Neural cell (in vitro differentiated cells): ENCODE measurements at regions not wholly inside any gene's neighbourhood (a gene's known extent, or its start where the extent isn't known, plus 50 kb on each side); places are given as distances from the start of the nearest gene placed in this dataset.

Experiments
- H2AFZ ChIP-seq: fragments of 200-600, 300-800 bp; sonication (generic), shearing (Covaris generic); 2 replicates; pipeline ENCODE4 v1.6.0; 2014; ENCODE audit warnings: low read depth, mild to moderate bottlenecking, antibody characterized with exemption, low read length, moderate library complexity
- H3F3A ChIP-seq: fragments of 200-600 bp; shearing (Covaris generic); 2 replicates; pipeline ENCODE4 v1.6.1; 2016; ENCODE audit warnings: mild to moderate bottlenecking, moderate library complexity, mixed read lengths, antibody characterized with exemption, low read length; ENCODE audit not compliant: insufficient read depth, poor library complexity, severe bottlenecking
- H3K27ac ChIP-seq: fragments of 200-600, 300-800 bp; sonication (generic), shearing (Covaris generic); 2 replicates; pipeline ENCODE4 v1.5.1; 2014; ENCODE audit warnings: mild to moderate bottlenecking, low read length, moderate library complexity
- H3K27me3 ChIP-seq: fragments of 300-800, 200-600 bp; sonication (generic), shearing (Covaris generic); 2 replicates; pipeline ENCODE4 v1.6.0; 2014; ENCODE audit warnings: mild to moderate bottlenecking, low read depth, low read length, moderate library complexity; ENCODE audit not compliant: insufficient read depth
- H3K36me3 ChIP-seq: fragments of 300-800, 200-600 bp; sonication (generic), shearing (Covaris generic); 2 replicates; pipeline ENCODE4 v1.5.1; 2014; ENCODE audit warnings: mild to moderate bottlenecking, antibody characterized with exemption, low read length, moderate library complexity; ENCODE audit not compliant: insufficient read depth
- H3K4me2 ChIP-seq: fragments of 300-800, 200-600 bp; sonication (generic), shearing (Covaris generic); 2 replicates; pipeline ENCODE4 v1.6.0; 2014; ENCODE audit warnings: mild to moderate bottlenecking, low read length
- H3K4me3 ChIP-seq: fragments of 300-800, 200-600 bp; sonication (generic), shearing (Covaris generic); 2 replicates; pipeline ENCODE4 v1.5.1; 2014; ENCODE audit warnings: mild to moderate bottlenecking, low read length, moderate library complexity
- H3K79me2 ChIP-seq: fragments of 200-600 bp; shearing (Covaris generic); replicated peaks from 2 replicates; pipeline ENCODE4 v1.6.0; 2014; ENCODE audit warnings: mild to moderate bottlenecking, low read length, moderate library complexity; ENCODE audit not compliant: insufficient read depth
- H3K9ac ChIP-seq: fragments of 300-800, 200-600 bp; sonication (generic), shearing (Covaris generic); 2 replicates; pipeline ENCODE4 v1.6.1; 2016; ENCODE audit warnings: mild to moderate bottlenecking, low read length, mixed read lengths
- H3K9me2 ChIP-seq: fragments of 200-600 bp; shearing (Covaris generic); 2 replicates; pipeline ENCODE4 v1.6.1; 2016; ENCODE audit warnings: mild to moderate bottlenecking, low read length, mixed read lengths; ENCODE audit not compliant: insufficient read depth
- H3K9me3 ChIP-seq: fragments of 200-600, 300-800 bp; sonication (generic), shearing (Covaris generic); 2 replicates; pipeline ENCODE4 v1.6.1; 2016; ENCODE audit warnings: mild to moderate bottlenecking, mixed run types, low read length, moderate library complexity, mixed read lengths
- H4K20me1 ChIP-seq: fragments of 200-600 bp; shearing (Covaris generic); 2 replicates; pipeline ENCODE4 v1.6.1; 2016; ENCODE audit warnings: mild to moderate bottlenecking, mixed run types; ENCODE audit not compliant: insufficient read depth
- CTCF ChIP-seq: fragments of 450-650 bp; IDR thresholded peaks from 2 replicates; pipeline ENCODE4 v1.5.1; 2014; ENCODE audit warnings: antibody characterized with exemption, mild to moderate bottlenecking, moderate library complexity; ENCODE audit not compliant: poor library complexity, severe bottlenecking
- EP300 ChIP-seq: fragments of 450-650 bp; conservative IDR thresholded peaks from 2 replicates; pipeline ENCODE4 v1.6.1; 2014; ENCODE audit warnings: antibody characterized with exemption, mild to moderate bottlenecking, moderate library complexity; ENCODE audit not compliant: poor library complexity, severe bottlenecking
- EZH2 ChIP-seq: fragments of 200-600, 300-800 bp; shearing (Covaris generic), sonication (generic); IDR thresholded peaks from 2 replicates; pipeline ENCODE4 v1.6.1; 2014; ENCODE audit warnings: antibody characterized with exemption, low read length, borderline replicate concordance, mild to moderate bottlenecking; ENCODE audit not compliant: insufficient read depth, poor library complexity, severe bottlenecking
- MXI1 ChIP-seq: fragments of 450-650 bp; conservative IDR thresholded peaks from 2 replicates; pipeline ENCODE4 v1.6.1; 2014; ENCODE audit warnings: antibody characterized with exemption, mild to moderate bottlenecking; ENCODE audit not compliant: poor library complexity, severe bottlenecking
- POLR2AphosphoS5 ChIP-seq: IDR thresholded peaks from 2 replicates; pipeline ENCODE4 v1.6.1; 2012
- RAD21 ChIP-seq: fragments of 450-650 bp; conservative IDR thresholded peaks from 2 replicates; pipeline ENCODE4 v1.6.1; 2014; ENCODE audit warnings: antibody characterized with exemption, mild to moderate bottlenecking, moderate library complexity
- REST ChIP-seq: IDR thresholded peaks from 2 replicates; pipeline ENCODE4 v1.6.1; 2012; ENCODE audit warnings: borderline replicate concordance
- SMC3 ChIP-seq: fragments of 450-650 bp; conservative IDR thresholded peaks from 2 replicates; pipeline ENCODE4 v1.6.1; 2014; ENCODE audit warnings: antibody characterized with exemption, mild to moderate bottlenecking, moderate library complexity; ENCODE audit not compliant: poor library complexity
- TAF1 ChIP-seq: IDR thresholded peaks from 2 replicates; pipeline ENCODE4 v1.6.1; 2012; ENCODE audit warnings: low read depth

GRCh38 chr2:225938991-225939390 lies 539.5 kb downstream of the NYAP2 start:
- no peaks in the 10 kb centered on the region for H3K27me3 ChIP-seq
- no peaks in the 10 kb centered on the region for H3K9me2 ChIP-seq
- no peaks in the 10 kb centered on the region for H3K36me3 ChIP-seq
- no peak overlapping the region for H2AFZ ChIP-seq
- no peak overlapping the region for H3K9ac ChIP-seq
- no peaks in the 10 kb centered on the region for H3F3A ChIP-seq
- TF ChIP-seq RAD21 (no peak), POLR2AphosphoS5 (no peak), EP300 (no peak), CTCF (no peak), SMC3 (no peak), MXI1 (no peak), TAF1 (no peak), EZH2 (no peak), REST (no peak)
- no peak overlapping the region for H3K4me3 ChIP-seq
- no peak overlapping the region for H3K27ac ChIP-seq
- H3K4me2 ChIP-seq: no peak overlapping the region
- no peaks in the 10 kb centered on the region for H4K20me1 ChIP-seq
- H3K9me3 ChIP-seq: no peaks in the 10 kb centered on the region
- H3K79me2 ChIP-seq: no peaks in the 10 kb centered on the region

- H3K9me3 ChIP-seq: no peaks in the 10 kb centered on the region
- H3K4me3 ChIP-seq: no peak overlapping the region
- no peak overlapping the region for H3K27ac ChIP-seq
- no peak overlapping the region for H2AFZ ChIP-seq
- H3K9ac ChIP-seq: no peak overlapping the region
- no peaks in the 10 kb centered on the region for H3K36me3 ChIP-seq
- no peak overlapping the region for H3K4me2 ChIP-seq
- no peaks in the 10 kb centered on the region for H3K27me3 ChIP-seq
- TF ChIP-seq RAD21 (no peak), MXI1 (no peak), TAF1 (no peak), SMC3 (no peak), REST (no peak), POLR2AphosphoS5 (no peak), EZH2 (no peak), EP300 (no peak), CTCF (no peak)
- H3K79me2 ChIP-seq: no peaks in the 10 kb centered on the region
- no peaks in the 10 kb centered on the region for H4K20me1 ChIP-seq
- H3F3A ChIP-seq: no peaks in the 10 kb centered on the region
- H3K9me2 ChIP-seq: no peaks in the 10 kb centered on the region
Observed at GRCh38 chr2:225937625-225938187, 538.2 kb downstream of the NYAP2 start.
